Right lobe of liver (tissue), 4 donors: ENCODE measurements at regions not wholly inside any gene's neighbourhood (a gene's known extent, or its start where the extent isn't known, plus 50 kb on each side); places are given as distances from the start of the nearest gene placed in this dataset.

Experiments used
- POLR2A ChIP-seq: fragments of 450-650 bp; IDR thresholded peaks from one replicate; pipeline ENCODE4 v1.6.1; 2017; ENCODE audit warnings: antibody characterized with exemption, mild to moderate bottlenecking
- TF ChIP-seq, protein P1 (sequence below), 4 donors: fragments of 200-600 bp in 3 of 4; fragments of 450-650 bp in 1 of 4; IDR thresholded peaks; one replicate each; pipeline versions ENCODE4 v1.5.1 to v1.8.0; 2016 to 2022; ENCODE audit warnings: antibody characterized with exemption in 4 of 4, mild to moderate bottlenecking in 2 of 4
- donor health status: DM: no; HTN: no; CAD: no.
- donor health status: DM: no; HTN: no; CAD: no.
- donor health status: DM: no; HTN: yes; CAD: no.

DNA sequence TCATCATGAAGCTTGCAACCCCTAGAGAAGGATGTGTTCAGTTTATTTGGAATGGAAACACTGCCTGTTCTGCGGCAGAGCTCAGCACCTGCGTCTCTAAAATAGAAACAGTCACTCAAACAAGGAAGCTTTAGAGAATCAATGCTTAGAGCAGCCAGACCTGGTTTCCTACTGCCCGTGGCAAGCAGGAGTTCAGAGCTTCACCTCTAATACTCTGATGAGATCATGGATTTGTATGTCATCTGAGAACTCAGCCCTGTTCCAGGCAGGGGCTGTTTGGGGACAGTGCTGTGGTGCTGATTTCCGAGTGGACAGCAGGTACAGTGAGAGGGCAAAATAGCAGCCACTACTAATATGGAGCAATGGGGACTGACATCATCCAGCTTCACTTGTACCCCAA is 236.0 kb upstream of the IRX1 start:
- no peak for TF ChIP-seq POLR2A
- TF ChIP-seq, protein P1, sequence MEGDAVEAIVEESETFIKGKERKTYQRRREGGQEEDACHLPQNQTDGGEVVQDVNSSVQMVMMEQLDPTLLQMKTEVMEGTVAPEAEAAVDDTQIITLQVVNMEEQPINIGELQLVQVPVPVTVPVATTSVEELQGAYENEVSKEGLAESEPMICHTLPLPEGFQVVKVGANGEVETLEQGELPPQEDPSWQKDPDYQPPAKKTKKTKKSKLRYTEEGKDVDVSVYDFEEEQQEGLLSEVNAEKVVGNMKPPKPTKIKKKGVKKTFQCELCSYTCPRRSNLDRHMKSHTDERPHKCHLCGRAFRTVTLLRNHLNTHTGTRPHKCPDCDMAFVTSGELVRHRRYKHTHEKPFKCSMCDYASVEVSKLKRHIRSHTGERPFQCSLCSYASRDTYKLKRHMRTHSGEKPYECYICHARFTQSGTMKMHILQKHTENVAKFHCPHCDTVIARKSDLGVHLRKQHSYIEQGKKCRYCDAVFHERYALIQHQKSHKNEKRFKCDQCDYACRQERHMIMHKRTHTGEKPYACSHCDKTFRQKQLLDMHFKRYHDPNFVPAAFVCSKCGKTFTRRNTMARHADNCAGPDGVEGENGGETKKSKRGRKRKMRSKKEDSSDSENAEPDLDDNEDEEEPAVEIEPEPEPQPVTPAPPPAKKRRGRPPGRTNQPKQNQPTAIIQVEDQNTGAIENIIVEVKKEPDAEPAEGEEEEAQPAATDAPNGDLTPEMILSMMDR (IDR thresholded peaks at IDR 0.05) = no peak
